Transverse colon (tissue), 4 donors: ENCODE measurements at regions not wholly inside any gene's neighbourhood (a gene's known extent, or its start where the extent isn't known, plus 50 kb on each side); places are given as distances from the start of the nearest gene placed in this dataset.

ENCODE experiments used
- CTCF ChIP-seq, 5 experiments: fragments of 200-600 bp in 3 of 5; fragments of 450-650 bp in 2 of 5; sonication (generic) in 3 of 5; IDR thresholded peaks; 1 replicate in 2 of 5; 2 replicates in 3 of 5; pipeline ENCODE4 v1.5.1; 2016 to 2017; ENCODE audit warnings: antibody characterized with exemption in 5 of 5, inconsistent platforms in 3 of 5, mild to moderate bottlenecking in 2 of 5, moderate library complexity in 1 of 5
- EP300 ChIP-seq: sonication (generic); formaldehyde crosslinking; IDR thresholded peaks from one replicate; pipeline ENCODE4 v1.6.1; 2017; ENCODE audit warnings: antibody characterized with exemption, low read depth
- POLR2A ChIP-seq: fragments of 450-650 bp; IDR thresholded peaks from one replicate; pipeline ENCODE4 v1.6.1; 2016; ENCODE audit warnings: antibody characterized with exemption, mild to moderate bottlenecking, moderate library complexity
- POLR2AphosphoS5 ChIP-seq, 3 donors: sonication (generic); formaldehyde crosslinking; IDR thresholded peaks; one replicate each; pipeline ENCODE4 v1.6.1; 2016; ENCODE audit warnings: antibody characterized with exemption in 3 of 3

DNA sequence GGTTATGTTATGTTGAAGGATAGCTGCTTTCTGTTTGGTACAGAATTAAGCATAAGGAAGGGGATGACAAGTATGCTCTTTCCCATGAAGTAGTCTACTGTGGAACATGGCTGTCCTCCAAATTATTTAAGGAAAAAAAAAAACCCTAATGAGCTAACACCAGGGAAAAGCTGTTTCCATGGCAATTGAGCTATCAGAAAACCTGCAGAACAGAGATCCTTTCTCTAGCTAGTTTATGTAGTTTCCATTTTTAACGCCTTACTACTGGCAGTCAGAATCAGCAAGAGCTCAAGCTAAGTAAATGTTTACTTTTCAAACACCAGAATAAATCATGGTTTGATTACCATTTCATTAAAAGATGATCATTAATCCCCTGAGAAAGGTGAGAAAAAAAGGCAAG, 287.4 kb upstream of the TARS1 start:
- TF ChIP-seq CTCF (IDR thresholded peaks at IDR 0.05) (no peak), POLR2A (no peak), EP300 (no peak), POLR2AphosphoS5 (IDR thresholded peaks at IDR 0.05) (no peak)
